Endothelial cell of umbilical vein (primary cell): ENCODE measurements at regions not wholly inside any gene's neighbourhood (a gene's known extent, or its start where the extent isn't known, plus 50 kb on each side); places are given as distances from the start of the nearest gene placed in this dataset.

Experiments
- CTCF ChIP-seq, 2 donors: IDR thresholded peaks; 1 replicate in 1 of 2; 2 replicates in 1 of 2; pipeline ENCODE4 v1.5.1; 2011; ENCODE audit warnings: low read length in 2 of 2, mild to moderate bottlenecking in 2 of 2, moderate library complexity in 2 of 2, control low read depth in 1 of 2, inconsistent platforms in 1 of 2, low read depth in 1 of 2; ENCODE audit not compliant: insufficient read depth in 1 of 2; ENCODE audit errors: extremely low read depth in 1 of 2
- EZH2 ChIP-seq: IDR thresholded peaks from 2 replicates; pipeline ENCODE4 v1.6.1; 2012; ENCODE audit warnings: borderline replicate concordance, low read depth, mild to moderate bottlenecking, moderate library complexity, low read length, inconsistent platforms; ENCODE audit not compliant: severe bottlenecking
- POLR2A ChIP-seq: IDR thresholded peaks from 2 replicates; pipeline ENCODE4 v1.6.1; 2012; ENCODE audit warnings: low read depth, mild to moderate bottlenecking, control low read depth, low read length
- POLR2AphosphoS5 ChIP-seq: IDR thresholded peaks from 2 replicates; pipeline ENCODE4 v1.6.1; 2012; ENCODE audit warnings: low read depth, mild to moderate bottlenecking, control low read depth, low read length, moderate library complexity; ENCODE audit not compliant: insufficient read depth

GRCh38 chr6:99761711-99762110 is 155.1 kb downstream of the PRDM13 start:
- no peak for TF ChIP-seq CTCF (IDR thresholded peaks at IDR 0.05; ENCODE audit: extremely low read depth in 1 of 2, insufficient read depth in 1 of 2, low read depth in 1 of 2, low read length in 2 of 2)
- TF ChIP-seq POLR2A: no peak
- no peak for TF ChIP-seq EZH2
- TF ChIP-seq POLR2AphosphoS5: no peak
